NCI-H446 (cell line): ENCODE measurements at regions not wholly inside any gene's neighbourhood (a gene's known extent, or its start where the extent isn't known, plus 50 kb on each side); places are given as distances from the start of the nearest gene placed in this dataset.

Experiments used
- DNase-seq, 2 experiments: peaks; one replicate each; lab custom pipeline; 2025; lab: John Stamatoyannopoulos, UW

DNA sequence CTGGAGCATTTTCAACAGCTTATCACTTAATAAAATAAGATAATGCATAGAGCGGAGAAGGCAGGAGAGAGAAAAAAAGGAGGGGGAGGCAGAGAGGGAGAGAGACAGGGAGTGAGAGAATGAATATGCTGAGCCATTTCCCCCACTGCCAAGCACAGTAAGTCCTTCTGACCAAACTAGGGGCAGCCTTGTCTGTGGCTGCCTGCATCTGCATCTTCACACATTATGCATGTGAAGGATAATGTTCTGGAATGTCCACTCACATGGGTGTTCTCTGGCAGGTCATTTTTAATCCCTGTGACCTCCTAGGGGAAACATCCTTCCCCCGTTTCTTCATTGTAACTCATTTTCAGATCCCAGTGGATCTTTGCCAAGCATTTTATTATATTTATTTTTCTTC, 269.3 kb downstream of the FOXA2 start:
- DNase-seq, result no peak

DNA sequence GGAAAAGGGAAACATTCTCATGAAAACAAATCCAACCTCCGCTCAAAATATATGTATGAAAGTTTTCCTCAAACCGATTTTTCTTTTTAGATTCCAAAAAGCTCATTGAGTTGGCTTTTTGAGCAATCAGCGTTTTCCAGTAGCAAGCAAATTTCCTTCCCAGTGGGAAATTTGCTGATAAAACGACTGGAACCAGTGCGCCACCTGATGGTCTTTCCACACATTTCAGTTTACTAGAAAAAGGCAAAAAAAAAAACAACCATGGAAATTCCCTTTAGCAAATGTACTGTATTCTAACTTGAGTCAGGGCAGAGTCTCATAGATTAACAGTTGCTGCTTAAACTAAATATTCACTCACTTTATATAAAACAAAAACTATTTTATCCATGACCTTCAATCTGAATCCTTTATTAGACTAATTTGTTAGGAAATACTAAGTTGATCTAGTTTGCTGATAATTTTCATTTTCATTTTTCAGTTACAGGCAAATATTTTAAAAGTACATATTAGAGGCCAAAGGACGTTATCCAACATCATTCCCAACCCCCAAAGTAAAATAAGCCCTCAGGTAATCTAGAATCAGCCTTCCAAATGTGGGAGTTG, 271.5 kb downstream of the FOXA2 start:
- peak; percentile 23 to 34 for DNase-seq

DNA sequence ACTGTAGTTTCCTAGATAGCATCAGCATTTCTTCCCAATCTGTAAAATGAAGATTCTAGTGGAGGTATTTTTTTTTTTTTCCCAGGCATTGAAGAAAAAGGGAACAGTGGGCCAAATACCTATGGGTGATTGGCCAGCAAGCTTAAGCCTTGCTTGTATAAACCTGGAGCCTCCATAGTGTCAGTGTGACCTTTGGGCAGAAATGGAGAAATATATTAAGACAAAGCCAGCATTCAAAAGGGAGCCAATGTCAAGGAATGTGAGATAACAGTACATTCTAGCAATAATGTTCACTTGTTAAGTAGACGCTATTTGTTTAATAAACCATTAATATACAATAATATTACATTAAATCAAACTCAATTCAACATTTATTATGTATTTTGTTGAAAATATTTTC, 275.4 kb downstream of the FOXA2 start:
- no peak for DNase-seq

DNA sequence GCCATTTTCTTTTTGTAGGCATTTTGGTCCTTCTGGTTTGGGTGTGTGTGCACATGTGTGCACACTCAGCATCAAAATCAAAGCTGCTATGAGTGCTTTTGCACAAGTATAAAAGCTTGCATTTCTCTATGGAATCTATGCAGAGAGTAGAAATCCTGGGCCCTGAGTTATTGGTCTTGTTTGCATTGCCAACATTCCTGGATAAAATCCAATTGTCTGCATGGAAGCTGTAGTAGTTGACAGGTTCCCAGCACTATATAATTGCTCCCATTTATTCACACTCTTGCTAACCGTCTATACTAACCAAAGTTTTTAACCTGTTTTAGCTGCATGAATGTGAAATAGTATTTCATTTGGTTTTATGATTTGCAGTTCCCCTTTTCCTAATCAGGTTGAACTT, 277.0 kb downstream of the FOXA2 start:
- no peak for DNase-seq

DNA sequence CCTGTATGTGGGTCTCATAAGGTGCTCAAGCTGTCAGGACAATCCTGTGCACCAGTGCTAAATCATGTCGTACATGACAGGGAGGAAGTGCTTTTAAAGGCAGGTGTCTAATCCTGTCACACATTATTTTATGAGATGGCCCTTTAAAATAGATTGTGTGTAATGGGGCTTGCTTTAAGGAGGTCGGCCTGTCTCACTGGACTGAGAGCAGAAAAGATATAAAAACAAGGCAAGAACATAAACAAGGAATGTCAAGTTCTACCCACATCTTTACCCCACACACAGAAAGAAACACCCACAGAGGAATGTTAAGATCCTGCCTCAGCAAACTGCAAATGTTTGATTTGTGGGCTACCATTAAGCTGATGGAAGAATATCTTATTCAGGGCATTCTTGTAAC, 279.0 kb downstream of the FOXA2 start:
- no peak for DNase-seq

DNA sequence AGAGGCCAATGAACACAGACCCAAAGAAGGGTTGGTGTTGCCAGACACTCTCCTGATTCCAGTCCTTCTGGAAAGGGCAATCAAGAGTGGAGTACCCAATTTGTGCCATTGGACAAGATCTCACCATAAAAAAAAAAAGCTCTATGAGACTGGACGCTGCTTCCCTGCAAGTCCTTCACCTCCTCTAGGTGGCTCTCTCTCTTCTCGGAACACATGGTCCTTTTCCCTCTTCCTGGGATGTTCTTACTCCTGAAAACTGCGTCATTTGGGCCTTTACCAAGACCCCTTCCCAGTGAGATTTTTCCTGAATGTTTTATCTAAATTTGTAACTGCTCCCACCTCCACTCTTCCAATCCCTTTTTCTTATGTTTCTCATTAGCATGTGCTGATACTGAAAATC, 280.8 kb downstream of the FOXA2 start:
- no peak for DNase-seq

DNA sequence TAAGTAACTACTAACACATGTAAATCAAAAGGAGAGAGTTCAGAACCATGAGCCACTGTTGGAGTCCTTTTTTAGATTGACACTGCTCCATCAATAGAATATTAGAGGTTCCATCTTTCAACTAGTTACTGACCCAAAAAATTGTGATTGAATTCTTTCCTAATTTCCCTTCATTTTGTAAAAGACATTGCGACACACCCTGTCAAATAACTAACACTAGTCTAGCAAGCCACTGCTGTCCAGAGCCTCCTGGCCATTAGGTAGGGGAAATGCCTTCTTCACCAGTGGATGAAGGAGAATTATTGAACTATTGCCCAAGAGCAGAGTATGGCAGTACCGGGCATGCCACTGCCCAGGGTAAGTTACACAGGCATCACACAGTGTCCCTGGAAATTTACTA, 282.3 kb downstream of the FOXA2 start:
- no peak for DNase-seq

DNA sequence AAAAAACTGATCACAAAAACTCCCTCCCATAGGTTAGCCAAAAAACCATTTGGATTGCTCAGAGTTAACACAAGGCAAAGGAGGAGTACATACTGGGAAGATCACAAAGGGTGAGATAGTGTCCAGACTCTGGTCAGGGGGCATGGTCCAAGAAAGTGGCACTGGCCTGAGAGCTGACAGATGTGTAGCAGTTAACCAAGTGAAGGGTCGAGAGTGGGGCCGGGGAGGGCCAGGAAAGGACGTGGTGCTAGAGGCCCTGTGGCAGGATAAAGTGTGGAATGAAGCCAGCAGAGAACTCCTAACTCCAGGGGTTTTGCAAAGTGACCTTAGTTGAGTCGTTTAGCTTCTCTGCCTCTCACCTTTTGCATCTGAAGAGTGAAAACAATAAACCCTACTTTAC, 290.5 kb downstream of the FOXA2 start:
- no peak for DNase-seq

DNA sequence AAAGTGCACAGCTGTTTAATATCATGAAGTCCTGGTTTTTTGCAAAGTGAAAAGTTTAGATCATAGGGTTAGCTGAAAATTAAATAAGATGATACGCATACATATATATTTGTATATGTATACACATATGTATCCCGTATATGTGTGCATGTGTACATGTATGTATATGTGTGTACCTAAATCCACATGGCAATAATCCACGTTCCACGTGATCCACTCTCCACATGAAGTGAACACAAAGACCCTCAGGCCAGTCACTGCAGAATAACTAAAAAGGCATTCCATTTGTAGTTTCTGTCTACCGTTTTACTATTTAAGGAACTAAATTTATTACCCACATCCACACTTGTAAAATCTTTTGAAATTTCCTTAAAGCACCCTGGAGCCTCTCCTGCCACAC, 294.9 kb downstream of the FOXA2 start:
- no peak for DNase-seq

DNA sequence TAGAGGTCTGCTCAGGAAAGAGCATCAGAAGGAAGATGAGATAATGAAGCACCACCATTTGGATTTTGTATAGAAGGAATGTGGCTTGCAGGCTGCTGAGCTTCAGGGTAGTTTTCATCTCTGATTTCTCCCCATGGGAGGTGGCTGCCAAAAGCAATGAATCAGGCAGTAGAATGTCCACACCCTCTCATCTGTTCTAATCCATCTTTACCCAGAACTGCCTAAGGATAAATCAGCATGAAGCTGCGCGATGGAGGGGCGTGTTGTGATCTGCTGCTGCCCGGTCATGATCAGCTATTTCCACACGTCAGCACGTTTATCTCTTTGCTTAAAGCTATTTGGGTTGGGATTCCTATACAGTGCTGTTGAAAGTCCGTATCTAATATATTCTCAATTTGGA, 295.4 kb downstream of the FOXA2 start:
- DNase-seq, result no peak

DNA sequence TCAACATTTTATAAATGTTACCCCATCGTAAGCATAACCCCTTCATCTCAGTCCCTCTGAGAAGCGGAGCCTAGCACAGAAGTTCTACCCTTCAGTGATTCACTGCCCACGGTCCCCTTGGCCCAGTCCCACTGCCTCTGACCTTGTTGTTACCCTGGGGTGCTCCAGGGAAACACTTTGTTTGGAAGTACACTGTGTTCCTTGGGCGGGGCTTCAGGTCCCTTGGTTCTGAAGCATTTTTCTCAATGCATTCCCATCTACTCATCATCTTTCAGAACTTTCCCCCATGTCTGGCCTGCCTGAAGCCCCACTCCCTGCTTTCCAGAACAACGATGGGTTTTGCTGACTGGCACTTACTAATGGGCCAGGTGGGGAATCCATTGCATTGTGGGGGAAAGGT, 296.2 kb downstream of the FOXA2 start:
- DNase-seq, result no peak

DNA sequence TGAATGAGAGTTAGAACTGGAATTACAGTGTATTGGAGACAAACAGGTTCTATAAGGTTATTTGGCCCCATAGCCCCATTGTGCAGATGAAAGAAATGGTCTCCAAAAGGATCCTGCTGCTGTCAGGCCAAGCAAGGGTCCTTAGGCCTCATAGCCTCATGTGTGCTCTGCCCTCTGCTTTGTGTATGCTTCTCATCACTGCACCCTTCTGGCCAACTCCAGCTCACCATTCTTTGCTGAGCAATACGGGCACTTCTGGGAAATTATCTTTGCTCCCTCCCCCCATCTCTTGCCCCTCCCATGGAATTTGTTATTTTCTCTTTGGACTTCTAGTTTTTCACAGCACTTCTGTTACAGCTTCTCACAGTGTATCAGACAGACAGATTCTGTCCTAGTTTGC, 298.8 kb downstream of the FOXA2 start:
- no peak for DNase-seq

DNA sequence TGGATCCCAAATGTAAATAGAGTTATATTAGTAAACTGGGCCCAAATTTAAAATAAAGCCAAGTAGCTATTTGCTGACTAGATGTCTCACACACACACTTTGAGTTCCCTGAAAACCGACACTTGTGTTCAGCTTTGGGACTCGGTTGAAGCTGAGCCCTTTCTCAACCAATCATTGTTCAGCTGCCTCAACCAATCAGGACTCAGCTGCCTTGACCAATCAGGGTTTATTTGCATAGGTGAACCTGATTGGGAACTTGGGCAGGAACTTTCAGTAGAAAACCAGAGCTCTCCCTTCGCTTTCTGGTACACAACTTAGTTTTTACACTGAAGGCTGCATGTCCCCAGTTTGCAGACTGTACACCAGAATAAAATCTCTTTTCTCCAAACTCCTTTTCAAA, 301.7 kb downstream of the FOXA2 start:
- DNase-seq, result no peak

DNA sequence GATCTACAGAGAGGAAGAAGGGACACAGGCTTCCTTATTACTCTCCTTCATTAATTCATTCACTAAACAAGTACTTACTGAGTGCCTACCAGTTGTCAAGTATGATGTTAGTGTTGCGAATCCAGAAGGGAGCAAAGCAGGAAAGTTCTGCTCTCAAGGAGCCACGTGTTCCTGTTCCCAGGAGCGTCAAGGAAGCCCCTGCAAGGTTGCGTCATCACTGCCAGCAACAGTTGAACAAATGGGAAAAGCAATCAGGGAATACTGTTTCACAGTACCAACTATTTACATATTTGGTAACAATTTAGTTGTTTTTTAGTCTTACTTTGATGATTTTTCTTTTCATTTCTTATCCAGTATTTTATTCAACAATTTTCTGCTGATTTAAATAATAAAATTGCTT, 310.0 kb downstream of the FOXA2 start:
- no peak for DNase-seq

DNA sequence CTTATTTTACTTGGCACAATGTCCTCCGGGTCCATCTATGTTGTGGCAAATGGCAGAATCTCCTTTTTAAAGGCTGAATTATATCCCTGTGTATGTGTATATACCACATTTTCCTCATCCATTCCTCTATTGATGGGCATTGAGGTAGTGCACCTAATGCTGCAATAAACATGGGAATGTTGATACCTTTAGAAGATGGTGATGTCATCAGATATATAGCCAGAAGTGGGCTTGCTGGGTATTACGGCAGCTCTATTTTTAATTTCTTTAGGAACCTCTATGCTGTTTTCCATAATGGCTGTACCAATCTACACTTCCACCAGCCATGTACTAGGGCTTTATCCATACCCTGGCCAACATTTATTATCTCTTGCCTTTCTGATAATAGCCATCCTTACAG, 315.7 kb downstream of the FOXA2 start:
- DNase-seq, result no peak

DNA sequence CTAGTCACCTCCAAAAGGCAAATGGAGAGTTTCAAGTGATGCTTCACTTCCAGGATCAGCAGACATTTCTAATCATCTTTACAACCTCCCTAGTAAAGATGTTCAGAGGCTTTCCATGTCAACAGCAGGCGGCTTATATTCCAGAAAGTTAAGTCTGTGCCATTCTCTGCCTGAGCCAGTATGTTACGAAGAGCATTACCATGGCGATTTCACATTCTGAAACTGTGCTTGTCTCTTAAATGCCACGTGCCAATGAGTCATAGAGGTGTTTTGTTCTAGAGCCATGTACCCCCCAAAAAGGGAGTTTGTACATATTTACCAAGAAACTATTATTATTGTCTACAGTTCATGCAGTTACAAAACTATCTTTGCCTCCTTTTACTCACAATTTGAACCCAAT, 319.5 kb downstream of the FOXA2 start:
- no peak for DNase-seq

DNA sequence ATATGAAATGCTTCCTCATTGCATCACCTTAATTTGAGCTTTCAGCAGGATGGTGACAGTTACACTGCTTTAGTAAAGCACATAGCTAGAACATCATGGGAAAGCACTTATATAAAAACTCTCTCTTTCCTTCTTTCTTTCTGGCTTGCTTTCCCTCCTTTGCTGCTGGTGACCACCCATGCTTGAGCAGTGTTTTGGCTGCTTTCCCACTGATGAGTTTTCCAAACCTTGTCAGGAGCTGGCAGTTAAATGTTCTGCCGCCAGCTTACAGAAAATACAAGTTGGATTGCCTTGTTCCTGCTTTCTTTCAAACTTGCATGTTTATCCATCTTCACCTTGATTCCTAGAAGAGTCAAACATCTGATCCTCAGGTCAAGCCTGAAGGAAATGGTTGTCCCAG, 323.9 kb downstream of the FOXA2 start:
- DNase-seq, result no peak

DNA sequence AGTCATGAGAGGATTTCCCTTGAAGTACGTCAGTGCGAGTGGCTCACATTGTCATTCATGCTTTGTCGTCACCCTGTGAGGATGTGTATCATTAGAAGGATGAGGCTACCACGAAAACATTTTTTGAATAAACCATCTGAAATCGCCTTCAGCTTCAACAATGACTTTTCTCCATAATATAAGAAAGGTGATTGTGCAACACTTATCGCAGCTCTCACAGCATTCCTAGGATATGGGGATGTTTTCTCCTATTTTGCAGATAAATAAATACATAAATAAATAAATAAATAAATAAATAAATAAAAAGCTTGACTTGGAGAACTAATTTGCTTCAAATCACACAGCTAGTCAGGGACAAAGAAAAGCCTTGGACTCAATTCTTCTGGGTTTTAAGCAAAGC, 326.5 kb downstream of the FOXA2 start:
- no peak for DNase-seq

DNA sequence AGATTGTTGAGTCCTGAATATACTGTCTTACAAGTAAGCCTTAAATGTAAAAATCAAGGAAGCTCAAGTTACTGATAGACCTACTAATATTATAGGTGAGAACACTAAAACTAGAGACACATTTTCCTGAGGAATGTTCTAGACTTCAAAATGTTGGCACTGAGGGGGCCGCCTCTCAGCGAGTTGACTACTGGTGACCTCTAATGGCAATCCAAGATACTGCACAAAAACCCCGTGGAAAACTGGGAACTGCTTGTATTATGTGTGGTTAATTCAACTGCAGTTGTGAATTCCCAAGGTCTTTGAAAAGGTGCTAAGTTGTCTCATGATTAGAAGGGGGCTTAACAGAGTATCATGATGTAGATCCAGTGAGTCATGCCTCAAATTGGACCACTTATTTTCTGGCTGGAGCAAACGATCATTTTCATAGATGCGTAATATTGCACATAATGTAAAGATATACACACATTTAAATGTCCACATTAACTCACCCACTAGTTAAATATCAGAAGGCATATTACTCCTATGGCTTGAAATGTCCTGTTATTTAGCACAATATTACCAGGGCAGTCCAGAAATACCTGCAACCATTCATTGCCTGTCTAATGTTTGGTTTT, 336.2 kb downstream of the FOXA2 start:
- no peak for DNase-seq

DNA sequence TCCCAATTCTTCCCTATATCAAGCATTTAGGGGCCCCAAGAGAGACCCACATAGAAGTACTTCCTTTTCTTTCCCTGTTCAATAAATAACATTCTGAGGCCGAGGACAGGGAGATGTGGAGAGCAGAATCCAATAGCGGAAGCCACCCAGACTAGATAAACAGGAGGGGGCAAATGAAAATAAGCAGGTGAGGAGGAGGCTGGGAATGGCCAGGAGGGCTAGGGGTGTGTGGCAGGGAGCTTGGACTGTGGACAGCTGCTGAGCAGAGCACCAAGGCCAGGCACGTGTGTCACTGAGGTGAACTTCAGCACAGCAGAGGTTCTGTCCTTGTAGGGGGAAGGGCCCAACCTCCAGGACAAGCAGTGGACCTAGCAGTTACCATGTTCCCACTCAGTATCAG, 339.2 kb downstream of the FOXA2 start:
- no peak for DNase-seq

DNA sequence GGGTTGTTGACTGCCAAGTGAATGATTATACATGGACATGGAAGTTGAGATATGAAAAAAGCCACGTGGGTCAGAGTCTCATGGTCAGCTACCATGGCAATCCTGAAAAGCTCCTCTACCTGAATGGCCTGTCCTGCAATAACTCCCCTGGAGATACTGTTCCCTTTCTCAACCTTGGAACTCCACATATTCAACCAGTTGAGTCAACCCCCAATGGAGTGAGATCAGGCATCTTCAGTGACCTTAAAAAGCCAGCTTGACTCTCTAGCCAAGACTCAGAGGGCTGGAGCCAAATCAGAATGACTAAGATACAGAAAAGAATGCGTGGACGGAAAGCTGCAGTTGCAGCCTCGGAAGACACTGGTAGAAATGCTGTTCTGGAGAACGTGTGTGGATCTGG, 341.3 kb downstream of the FOXA2 start:
- no peak for DNase-seq

DNA sequence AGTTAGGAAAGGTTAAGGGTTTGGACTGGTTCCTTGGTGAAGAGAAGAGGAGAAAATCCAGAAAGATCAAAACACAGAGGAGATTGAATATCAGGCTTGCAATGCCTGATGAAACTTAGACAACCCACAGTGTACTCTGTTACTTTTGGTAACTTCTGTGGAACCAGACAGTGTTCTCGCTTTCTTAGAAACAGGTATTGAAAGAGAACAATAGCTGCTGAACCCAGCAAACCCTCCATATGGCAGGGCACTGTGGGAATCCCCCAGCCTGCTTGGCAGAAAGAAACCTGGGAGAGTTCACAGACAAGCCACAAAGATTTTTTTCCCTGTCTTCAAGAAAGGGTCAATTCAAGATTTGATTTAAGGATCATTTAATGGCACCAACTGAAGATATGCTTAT, 342.8 kb downstream of the FOXA2 start:
- DNase-seq, result no peak

DNA sequence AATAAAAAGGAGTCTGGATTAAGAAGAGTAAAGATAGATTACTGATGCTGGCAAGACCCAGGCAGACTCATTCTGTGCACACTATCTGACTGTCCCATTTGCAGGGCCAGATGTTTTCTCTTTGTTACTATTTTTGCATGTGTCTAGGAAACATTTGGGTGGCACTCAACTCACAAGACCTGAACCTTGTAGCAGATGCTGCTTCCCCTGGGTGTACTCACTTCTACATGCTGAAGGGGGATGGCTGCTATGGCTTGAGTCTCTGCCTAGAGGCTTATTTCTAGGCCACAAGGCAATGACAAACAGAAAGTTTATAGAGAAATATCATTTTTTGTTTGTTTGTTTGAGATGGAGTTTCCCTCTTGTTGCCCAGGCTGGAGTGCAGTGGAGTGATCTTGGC, 351.4 kb downstream of the FOXA2 start:
- DNase-seq, result no peak

DNA sequence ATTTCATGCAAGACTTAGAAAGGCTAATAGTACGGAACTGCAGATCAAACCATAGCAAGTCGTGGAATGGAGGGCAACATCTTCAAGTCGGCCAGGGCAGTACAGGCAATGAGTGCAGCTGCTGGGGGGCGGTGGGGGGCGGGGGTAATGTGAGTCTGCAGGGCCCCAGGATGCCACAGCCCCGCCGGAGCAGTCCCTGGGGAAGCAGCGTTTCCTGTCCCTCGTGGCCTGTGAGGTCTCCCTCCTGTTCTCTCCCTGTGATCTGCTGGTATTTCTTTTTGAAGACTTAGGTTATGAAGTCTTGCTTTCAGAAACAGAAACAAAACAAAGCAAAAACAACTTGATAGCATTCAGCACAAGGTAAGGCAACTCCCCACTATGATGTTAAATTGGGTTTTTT, 351.9 kb downstream of the FOXA2 start:
- DNase-seq, result no peak
